ENCODE measurements at regions not wholly inside any gene's neighbourhood (a gene's known extent, or its start where the extent isn't known, plus 50 kb on each side); places are given as distances from the start of the nearest gene placed in this dataset.

DNA sequence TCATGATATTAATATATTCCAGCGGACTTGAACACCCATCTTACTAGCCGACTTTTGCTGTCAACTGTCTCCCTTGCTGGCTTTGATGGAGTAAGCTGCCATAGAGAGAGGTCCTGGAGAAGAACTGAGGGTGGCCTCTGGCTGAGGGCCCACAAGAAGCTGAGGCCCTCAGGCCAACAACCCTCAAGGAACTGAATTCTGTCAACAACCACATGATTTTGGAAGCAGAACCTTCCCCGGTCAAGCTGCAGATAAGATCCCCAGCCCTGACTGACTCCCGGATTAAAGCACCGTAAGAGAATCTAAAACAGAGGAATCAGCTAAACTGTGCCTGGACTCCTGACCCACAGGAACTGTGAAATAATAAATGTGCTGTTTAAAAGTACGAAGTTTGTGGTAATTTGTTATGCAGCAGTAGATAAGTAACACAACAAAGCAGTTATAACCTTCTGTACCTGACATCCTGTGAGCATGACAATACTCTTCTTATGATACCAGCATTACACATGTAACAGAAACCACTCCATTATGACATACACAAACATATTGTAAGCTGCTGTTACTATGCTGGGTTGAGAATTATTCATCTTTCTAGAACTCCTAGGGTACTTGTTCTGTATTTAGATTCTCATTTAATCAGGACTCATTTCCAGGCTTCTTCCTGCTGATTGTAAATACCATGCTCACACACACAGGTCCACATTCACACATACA, 66.2 kb downstream of the HES1 start:
- Mint-ChIP-seq H3K9me3 (ENCODE audit: unreplicated experiment) (no peaks in the 10 kb centered on the region), H3K4me3 (ENCODE audit: unreplicated experiment) (no peak overlapping the region), H3K36me3 (ENCODE audit: unreplicated experiment) (no peaks in the 10 kb centered on the region), H3K27ac (ENCODE audit: unreplicated experiment) (no peak overlapping the region), H3K27me3 (ENCODE audit: unreplicated experiment) (peaks cover 74% of the 10 kb centered on the region), H3K4me1 (ENCODE audit: unreplicated experiment) (peaks cover 20% of the 10 kb centered on the region)
- DNase-seq (ENCODE audit: extremely low spot score, unreplicated experiment): no peak
- TF ChIP-seq, protein P1, sequence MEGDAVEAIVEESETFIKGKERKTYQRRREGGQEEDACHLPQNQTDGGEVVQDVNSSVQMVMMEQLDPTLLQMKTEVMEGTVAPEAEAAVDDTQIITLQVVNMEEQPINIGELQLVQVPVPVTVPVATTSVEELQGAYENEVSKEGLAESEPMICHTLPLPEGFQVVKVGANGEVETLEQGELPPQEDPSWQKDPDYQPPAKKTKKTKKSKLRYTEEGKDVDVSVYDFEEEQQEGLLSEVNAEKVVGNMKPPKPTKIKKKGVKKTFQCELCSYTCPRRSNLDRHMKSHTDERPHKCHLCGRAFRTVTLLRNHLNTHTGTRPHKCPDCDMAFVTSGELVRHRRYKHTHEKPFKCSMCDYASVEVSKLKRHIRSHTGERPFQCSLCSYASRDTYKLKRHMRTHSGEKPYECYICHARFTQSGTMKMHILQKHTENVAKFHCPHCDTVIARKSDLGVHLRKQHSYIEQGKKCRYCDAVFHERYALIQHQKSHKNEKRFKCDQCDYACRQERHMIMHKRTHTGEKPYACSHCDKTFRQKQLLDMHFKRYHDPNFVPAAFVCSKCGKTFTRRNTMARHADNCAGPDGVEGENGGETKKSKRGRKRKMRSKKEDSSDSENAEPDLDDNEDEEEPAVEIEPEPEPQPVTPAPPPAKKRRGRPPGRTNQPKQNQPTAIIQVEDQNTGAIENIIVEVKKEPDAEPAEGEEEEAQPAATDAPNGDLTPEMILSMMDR (IDR thresholded peaks at IDR 0.05): no peak

DNA sequence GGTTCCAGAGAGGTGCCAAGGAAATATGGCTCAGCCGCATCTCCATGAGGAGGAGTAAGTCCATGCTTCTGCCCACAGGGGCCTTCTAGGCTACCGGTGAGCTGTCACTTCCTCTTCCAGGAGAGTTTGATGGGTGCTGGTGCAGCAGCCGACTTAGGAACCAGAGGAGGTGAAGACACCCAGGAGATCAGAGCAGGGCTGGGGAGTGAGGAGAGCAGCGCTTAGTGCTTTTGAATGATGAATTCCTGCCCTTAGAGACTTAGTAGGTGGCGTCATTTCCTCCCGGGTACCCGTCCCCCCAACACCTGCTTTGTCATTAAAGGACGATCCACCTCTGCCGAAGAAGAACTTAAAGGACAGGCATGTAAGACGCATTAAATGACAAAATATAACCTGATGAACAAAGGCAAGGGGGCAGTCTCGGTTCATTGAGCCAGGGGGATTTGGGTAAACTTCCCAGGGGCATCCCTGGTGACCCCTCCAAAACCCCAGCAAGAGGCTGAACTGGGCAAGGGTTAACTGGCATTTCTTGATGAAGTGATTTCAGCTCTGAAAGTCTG, 67.6 kb downstream of the HES1 start:
- H3K9me3 Mint-ChIP-seq (ENCODE audit: unreplicated experiment): no peaks in the 10 kb centered on the region
- TF ChIP-seq, protein P1 (IDR thresholded peaks at IDR 0.05): no peak
- H3K27me3 Mint-ChIP-seq (ENCODE audit: unreplicated experiment): peaks cover 61% of the 10 kb centered on the region
- no peaks in the 10 kb centered on the region for H3K36me3 Mint-ChIP-seq (ENCODE audit: unreplicated experiment)
- H3K27ac Mint-ChIP-seq (ENCODE audit: unreplicated experiment): no peak overlapping the region
- peaks cover 20% of the 10 kb centered on the region for H3K4me1 Mint-ChIP-seq (ENCODE audit: unreplicated experiment)
- peak overlapping the region; percentile 42 for H3K4me3 Mint-ChIP-seq (ENCODE audit: unreplicated experiment)
- DNase-seq (ENCODE audit: extremely low spot score, unreplicated experiment): no peak

DNA sequence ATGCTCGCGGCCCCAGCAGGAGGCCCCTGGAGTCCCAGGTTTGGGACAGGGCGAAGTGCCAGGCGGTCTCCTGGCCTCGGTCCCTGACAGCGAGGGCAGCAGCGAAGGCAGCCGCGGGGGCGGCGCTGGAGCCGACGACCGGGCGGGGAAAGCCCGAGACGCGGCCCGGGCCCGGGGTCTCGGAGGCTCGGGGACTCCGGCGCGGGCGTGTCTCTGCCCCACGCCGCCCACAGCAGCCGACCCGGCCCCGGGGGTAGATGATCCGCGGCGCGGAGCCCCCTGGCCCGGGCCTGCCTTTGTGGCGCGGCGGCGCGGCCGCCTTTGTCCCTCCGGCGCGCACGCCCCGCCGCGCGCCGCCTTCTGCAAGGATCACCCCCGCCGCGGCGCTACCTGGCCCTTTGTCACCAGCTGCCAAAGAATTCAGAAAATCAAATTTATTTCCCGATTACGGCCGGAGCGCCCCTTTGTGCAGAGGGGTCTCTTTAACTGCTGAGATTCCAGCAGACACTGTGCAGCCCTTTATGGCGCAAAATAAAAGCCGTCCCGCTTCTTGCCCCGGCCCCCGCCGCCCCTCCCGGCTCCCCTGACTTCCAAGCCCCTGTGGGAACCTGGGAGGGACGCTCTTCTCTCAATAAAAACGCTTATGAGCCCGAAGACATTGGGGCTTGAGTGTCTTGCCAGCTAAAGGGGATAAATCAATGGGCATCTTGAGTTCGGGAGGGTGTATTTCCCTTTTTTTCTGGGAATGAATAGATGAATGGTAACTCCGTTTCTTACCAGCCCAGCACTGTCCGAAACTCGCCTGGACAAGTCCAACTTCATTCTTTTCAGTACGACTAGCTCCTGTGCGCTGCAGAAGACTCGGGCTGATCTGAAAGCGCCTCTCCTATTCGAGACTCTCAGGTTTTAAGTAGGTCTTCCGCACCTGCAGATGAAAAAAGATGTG, 68.4 kb downstream of the HES1 start:
- no peak for DNase-seq (ENCODE audit: extremely low spot score, unreplicated experiment)
- H3K36me3 Mint-ChIP-seq (ENCODE audit: unreplicated experiment): no peaks in the 10 kb centered on the region
- H3K4me3 Mint-ChIP-seq (ENCODE audit: unreplicated experiment): peak overlapping the region; percentile 42
- H3K4me1 Mint-ChIP-seq (ENCODE audit: unreplicated experiment): peaks cover 20% of the 10 kb centered on the region
- TF ChIP-seq, protein P1 (IDR thresholded peaks at IDR 0.05): no peak
- H3K27me3 Mint-ChIP-seq (ENCODE audit: unreplicated experiment): peaks cover 54% of the 10 kb centered on the region
- no peak overlapping the region for H3K27ac Mint-ChIP-seq (ENCODE audit: unreplicated experiment)
- no peaks in the 10 kb centered on the region for H3K9me3 Mint-ChIP-seq (ENCODE audit: unreplicated experiment)

DNA sequence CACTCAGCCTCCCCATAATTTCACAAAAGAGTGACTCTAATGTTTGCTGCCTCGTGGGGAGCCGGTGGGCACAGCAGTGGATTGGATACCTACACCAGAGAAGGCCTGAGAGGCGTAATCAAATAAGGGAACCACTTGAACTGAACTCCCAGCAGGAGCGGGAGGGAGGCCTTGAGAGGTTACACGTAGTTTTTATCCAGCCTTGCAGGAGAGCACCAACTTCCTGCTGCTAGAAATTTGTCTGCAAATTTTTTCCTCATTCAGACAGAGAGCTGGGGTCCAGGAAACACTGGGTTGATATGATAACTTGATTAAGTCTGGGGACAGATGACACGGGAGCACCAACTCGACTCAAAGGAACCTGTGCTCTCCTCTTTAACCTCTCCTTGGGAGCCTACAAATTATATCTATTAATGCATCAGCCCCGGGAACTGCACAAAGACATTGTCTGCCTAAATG, 69.8 kb downstream of the HES1 start:
- Mint-ChIP-seq H3K4me1 (ENCODE audit: unreplicated experiment) (peaks cover 16% of the 10 kb centered on the region), H3K27me3 (ENCODE audit: unreplicated experiment) (peaks cover 40% of the 10 kb centered on the region), H3K9me3 (ENCODE audit: unreplicated experiment) (no peaks in the 10 kb centered on the region)

More for the DNA sequence above, 69.8 kb downstream of the HES1 start:
- no peaks in the 10 kb centered on the region for H3K36me3 Mint-ChIP-seq (ENCODE audit: unreplicated experiment)
- no peak overlapping the region for H3K27ac Mint-ChIP-seq (ENCODE audit: unreplicated experiment)
- DNase-seq (ENCODE audit: extremely low spot score, unreplicated experiment): no peak
- no peak overlapping the region for H3K4me3 Mint-ChIP-seq (ENCODE audit: unreplicated experiment)
- TF ChIP-seq, protein P1 (IDR thresholded peaks at IDR 0.05): no peak

Data from osteocyte (in vitro differentiated cells).